ENCODE measurements at regions not wholly inside any gene's neighbourhood (a gene's known extent, or its start where the extent isn't known, plus 50 kb on each side); places are given as distances from the start of the nearest gene placed in this dataset.

- TF ChIP-seq, protein P1, sequence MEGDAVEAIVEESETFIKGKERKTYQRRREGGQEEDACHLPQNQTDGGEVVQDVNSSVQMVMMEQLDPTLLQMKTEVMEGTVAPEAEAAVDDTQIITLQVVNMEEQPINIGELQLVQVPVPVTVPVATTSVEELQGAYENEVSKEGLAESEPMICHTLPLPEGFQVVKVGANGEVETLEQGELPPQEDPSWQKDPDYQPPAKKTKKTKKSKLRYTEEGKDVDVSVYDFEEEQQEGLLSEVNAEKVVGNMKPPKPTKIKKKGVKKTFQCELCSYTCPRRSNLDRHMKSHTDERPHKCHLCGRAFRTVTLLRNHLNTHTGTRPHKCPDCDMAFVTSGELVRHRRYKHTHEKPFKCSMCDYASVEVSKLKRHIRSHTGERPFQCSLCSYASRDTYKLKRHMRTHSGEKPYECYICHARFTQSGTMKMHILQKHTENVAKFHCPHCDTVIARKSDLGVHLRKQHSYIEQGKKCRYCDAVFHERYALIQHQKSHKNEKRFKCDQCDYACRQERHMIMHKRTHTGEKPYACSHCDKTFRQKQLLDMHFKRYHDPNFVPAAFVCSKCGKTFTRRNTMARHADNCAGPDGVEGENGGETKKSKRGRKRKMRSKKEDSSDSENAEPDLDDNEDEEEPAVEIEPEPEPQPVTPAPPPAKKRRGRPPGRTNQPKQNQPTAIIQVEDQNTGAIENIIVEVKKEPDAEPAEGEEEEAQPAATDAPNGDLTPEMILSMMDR (IDR thresholded peaks at IDR 0.05 in 2 of 3, conservative IDR thresholded peaks at IDR 0.05 in 1 of 3; ENCODE audit: borderline replicate concordance in 1 of 3, insufficient read depth in 1 of 3, low read depth in 2 of 3, low read length in 2 of 3), result no peak
- TF ChIP-seq RAD21 (IDR thresholded peaks at IDR 0.05; ENCODE audit: low read depth) (no peak), POLR2A (IDR thresholded peaks at IDR 0.05; ENCODE audit: borderline replicate concordance, extremely low read depth, insufficient read depth, insufficient read length) (no peak), POLR2AphosphoS5 (IDR thresholded peaks at IDR 0.05; ENCODE audit: low read depth, low read length) (no peak), SRF (IDR thresholded peaks at IDR 0.05; ENCODE audit: low read depth) (no peak)
- TF ChIP-seq, protein P2, sequence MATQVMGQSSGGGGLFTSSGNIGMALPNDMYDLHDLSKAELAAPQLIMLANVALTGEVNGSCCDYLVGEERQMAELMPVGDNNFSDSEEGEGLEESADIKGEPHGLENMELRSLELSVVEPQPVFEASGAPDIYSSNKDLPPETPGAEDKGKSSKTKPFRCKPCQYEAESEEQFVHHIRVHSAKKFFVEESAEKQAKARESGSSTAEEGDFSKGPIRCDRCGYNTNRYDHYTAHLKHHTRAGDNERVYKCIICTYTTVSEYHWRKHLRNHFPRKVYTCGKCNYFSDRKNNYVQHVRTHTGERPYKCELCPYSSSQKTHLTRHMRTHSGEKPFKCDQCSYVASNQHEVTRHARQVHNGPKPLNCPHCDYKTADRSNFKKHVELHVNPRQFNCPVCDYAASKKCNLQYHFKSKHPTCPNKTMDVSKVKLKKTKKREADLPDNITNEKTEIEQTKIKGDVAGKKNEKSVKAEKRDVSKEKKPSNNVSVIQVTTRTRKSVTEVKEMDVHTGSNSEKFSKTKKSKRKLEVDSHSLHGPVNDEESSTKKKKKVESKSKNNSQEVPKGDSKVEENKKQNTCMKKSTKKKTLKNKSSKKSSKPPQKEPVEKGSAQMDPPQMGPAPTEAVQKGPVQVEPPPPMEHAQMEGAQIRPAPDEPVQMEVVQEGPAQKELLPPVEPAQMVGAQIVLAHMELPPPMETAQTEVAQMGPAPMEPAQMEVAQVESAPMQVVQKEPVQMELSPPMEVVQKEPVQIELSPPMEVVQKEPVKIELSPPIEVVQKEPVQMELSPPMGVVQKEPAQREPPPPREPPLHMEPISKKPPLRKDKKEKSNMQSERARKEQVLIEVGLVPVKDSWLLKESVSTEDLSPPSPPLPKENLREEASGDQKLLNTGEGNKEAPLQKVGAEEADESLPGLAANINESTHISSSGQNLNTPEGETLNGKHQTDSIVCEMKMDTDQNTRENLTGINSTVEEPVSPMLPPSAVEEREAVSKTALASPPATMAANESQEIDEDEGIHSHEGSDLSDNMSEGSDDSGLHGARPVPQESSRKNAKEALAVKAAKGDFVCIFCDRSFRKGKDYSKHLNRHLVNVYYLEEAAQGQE (IDR thresholded peaks at IDR 0.05; ENCODE audit: low read depth), result no peak
Observed at GRCh38 chr9:126233913-126234525, 92.6 kb upstream of the MVB12B start.

Measured in HCT116 (cell line).